Posterior vena cava (tissue), 2 donors: ENCODE measurements at regions not wholly inside any gene's neighbourhood (a gene's known extent, or its start where the extent isn't known, plus 50 kb on each side); places are given as distances from the start of the nearest gene placed in this dataset.
A peak's percentile ranks its signal among the peaks of the same experiment; 100 is the strongest.
"Not testable (repeated sequence)": the region's sequence is repeated elsewhere in the genome, so short reads cannot be mapped to it uniquely, and the experiment has no call there.

ENCODE experiments used
- DNase-seq: peaks from one replicate; pipeline ENCODE4 v3.0.0-alpha.2; 2020; ENCODE audit warnings: low spot score
- intact Hi-C, 2 donors: fragments of 100-400 bp; cut with DNase I; formaldehyde crosslinking; loops; one replicate each; pipeline versions ENCODE4 v1.14.1 to v1.14.2; 2022 to 2023
- donor health status: DM: yes; HTN: yes; CAD: no.
- donor health status: DM: yes; HTN: yes; CAD: no.

DNA sequence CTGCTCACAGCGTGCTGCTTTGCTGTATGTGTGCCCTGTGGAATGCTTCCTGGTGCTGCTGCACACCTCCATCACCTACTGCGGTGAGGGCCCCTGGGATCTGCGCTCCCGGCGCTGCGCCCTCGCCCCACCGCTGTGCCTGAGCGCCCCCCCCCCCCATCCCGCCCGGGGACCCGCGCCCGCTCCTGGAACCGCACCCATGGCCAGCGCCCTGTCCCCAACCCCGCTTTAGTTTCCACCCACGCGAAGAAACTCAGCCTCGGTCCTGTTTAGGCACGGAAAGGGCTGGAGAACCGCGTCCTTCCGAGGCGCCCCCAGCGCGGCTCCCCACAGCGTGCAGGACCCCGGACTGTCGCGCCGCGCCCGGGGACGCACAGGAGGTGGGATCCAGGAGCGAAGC, 265.5 kb downstream of the POTEB3 start:
- intact Hi-C loops, DNase-seq: not testable (repeated sequence)

DNA sequence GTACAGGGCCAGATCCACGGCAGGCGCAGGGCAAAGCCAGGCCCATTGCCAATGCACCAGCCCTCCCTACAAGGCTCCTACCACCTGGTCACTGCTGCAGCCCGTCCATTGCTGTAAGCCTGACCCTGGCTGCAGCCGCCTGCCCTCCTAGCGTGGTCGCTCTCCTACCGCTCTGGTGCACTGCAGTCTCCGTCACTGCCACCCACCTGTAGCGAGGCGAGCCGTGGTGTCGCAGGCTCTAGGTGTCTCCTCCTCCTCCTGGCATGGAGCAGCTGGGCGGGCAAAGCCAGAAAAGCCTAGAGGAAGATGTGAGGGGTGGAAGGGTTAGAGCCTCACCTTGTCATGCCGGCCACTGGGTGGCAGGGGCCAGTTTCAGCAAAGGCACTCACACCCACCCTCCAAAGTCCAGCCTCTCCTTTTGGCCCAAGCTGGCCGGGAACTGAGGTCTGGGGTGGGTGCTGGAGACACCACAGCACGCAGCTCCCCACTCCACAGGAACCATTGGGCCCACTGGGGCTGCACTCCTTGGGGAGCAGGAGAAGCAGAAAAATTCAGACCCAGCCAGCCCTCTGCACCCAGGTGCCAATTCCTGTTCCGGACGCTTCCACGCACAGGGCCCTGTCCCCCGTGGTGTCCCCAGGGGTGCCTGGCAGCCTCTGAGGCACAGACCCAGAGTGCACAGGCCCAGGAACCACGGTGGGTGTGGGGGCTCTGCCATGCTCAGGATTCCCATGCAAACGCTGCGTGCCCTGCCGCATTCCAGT, 285.3 kb upstream of the POTEB2 start:
- intact Hi-C loops, result not testable (repeated sequence)

DNA sequence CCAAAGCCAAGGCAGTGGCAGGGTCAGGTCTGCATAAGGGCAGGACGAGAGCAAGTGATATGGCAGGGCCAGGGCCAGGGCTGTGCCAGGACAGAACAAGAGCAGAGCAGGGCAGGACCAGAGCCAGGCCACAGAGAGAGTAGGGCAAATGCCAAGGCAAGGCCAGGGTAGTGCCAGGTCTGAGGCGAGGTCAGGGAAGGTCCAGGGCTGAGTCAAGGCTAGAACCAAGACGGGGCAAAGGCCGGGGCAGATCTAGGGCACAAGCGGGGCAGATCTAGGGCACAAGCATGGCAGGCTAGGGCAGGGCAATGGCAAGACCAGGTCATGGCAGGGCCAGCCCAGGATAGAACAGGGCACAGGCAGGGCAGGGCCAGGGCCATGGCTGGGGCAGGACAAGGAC, 282.0 kb upstream of the POTEB2 start:
- intact Hi-C loops, result not testable (repeated sequence)
- DNase-seq, result peak; percentile 30

More for the DNA sequence above, 285.3 kb upstream of the POTEB2 start:
- not testable (repeated sequence) for DNase-seq

DNA sequence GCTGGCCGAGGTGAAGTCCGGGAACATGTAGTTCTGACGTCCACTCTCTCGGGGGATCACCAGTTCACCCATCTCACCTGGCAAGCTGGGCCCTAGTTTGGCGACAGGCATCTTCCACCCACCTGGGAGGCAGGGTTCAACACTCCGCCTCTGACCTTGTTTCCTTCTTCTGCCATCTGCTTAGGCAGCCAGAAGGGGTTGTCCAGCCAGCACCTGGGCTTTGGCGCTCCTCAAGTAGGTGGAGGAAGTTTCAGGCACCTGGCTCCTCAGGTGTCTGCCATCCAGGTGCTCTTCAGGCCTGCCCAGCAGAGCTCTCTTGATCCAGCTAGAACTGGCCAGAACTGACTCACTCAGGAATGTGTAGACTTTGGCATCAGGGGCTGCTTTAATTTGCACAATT, 267.8 kb upstream of the POTEB2 start:
- DNase-seq, intact Hi-C loops: not testable (repeated sequence)

DNA sequence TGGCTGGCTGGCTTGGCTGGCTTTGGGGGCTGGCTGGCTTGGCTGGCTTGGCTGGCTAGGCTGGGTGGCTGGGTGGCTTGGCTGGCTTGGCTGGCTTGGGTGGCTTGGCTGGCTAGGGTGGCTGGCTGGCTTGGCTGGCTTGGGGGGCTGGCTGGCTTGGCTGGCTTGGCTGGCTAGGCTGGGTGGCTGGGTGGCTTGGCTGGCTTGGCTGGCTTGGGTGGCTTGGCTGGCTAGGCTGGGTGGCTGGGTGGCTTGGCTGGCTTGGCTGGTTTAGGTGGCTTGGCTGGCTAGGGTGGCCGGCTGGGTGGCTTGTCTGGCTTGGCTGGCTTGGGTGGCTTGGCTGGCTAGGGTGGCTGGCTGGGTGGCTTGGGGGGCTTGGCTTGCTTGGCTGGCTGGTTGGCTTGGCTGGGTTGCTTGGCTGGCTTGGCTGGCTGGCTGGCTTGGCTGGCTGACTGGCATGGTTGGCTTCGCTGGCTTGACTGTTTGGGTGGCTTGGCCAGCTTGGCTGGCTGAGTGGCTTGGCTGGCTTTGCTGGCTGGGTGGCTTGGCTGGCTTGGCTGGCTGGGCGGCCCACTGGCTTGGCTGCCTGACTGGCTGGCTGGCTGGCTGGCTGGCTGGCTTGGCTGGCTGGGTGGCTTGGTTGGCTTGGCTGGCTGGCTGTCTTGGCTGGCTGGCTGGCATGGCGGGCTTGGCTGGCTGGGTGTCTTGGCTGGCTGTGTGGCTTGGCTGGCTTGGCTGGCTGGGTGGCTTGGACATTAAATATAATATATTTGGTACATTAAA, 246.3 kb upstream of the POTEB2 start:
- DNase-seq, intact Hi-C loops: not testable (repeated sequence)

DNA sequence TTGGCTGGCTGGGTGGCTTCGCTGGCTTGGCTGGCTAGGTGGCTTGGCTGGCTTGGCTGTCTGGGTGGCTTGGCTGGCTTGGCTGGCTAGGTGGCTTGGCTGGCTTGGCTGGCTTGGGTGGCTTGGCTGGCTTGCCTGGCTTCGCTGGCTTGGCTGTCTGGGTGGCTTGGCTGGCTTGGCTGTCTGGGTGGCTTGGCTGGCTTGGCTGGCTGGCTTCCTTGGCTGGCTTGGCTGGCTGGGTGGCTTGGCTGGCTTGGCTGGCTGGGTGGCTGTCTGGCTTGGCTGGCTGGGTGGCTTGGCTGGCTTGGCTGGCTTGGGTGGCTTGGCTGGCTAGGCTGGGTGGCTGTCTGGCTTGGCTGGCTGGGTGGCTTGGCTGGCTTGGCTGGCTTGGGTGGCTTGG, 245.7 kb upstream of the POTEB2 start:
- DNase-seq, result peak; percentile 82
- intact Hi-C loops, result not testable (repeated sequence)

DNA sequence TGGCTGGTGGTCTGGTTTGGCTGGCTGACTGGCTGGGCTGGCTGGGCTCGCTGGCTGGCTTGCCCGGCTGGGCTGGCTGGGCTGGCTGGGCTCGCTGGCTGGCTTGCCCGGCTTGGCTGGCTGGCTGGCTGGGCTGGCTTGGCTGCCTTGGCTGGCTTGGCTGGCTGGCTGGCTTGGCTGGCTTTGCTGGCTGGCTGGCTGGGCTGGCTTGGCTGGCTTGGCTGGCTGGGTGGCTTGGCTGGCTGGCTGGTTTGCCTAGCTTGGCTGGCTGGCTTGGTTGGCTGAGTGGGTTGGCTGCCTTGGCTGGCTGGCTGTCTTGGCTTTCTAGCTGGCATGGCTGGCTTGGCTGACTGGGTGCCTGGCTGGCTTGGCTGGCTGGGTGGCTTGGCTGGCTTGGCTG, 245.1 kb upstream of the POTEB2 start:
- intact Hi-C loops, DNase-seq: not testable (repeated sequence)

DNA sequence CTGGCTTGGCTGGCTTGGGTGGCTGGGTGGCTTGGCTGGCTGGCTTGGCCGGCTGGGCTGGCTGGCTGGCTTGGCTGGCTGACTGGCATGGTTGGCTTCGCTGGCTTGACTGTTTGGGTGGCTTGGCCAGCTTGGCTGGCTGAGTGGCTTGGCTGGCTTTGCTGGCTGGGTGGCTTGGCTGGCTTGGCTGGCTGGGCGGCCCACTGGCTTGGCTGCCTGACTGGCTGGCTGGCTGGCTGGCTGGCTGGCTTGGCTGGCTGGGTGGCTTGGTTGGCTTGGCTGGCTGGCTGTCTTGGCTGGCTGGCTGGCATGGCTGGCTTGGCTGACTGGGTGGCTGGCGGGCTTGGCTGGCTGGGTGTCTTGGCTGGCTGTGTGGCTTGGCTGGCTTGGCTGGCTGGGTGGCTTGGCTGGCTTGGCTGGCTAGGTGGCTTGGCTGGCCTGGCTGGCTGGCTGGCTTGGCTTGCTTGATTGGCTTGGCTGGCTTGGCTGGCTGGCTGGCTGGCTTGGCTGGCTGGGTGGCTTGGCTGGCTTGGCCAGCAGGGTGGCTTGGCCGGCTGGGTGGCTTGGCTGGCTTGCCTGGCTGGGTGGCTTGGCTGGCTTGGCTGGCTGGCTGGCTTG, 244.2 kb upstream of the POTEB2 start:
- intact Hi-C loops, result not testable (repeated sequence)
- peak; percentile 90 for DNase-seq

DNA sequence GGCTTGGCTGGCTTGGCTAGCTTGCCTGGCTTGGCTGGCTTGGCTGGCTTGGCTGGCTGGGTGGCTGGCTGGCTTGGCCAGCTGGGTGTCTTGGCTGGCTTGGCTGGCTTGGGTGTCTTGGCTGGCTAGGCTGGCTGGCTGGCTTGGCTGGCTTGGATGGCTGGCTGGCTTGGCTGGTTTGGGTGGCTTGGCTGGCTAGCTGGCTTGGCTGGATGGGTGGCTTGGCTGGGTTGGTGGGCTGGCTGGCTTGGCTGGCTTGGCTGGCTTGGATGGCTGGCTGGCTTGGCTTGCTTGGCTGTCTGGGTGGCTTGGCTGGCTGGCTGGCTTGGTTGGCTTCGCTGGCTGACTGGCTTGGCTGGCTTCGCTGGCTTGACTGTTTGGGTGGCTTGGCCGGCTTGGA, 242.3 kb upstream of the POTEB2 start:
- intact Hi-C loops, DNase-seq: not testable (repeated sequence)

DNA sequence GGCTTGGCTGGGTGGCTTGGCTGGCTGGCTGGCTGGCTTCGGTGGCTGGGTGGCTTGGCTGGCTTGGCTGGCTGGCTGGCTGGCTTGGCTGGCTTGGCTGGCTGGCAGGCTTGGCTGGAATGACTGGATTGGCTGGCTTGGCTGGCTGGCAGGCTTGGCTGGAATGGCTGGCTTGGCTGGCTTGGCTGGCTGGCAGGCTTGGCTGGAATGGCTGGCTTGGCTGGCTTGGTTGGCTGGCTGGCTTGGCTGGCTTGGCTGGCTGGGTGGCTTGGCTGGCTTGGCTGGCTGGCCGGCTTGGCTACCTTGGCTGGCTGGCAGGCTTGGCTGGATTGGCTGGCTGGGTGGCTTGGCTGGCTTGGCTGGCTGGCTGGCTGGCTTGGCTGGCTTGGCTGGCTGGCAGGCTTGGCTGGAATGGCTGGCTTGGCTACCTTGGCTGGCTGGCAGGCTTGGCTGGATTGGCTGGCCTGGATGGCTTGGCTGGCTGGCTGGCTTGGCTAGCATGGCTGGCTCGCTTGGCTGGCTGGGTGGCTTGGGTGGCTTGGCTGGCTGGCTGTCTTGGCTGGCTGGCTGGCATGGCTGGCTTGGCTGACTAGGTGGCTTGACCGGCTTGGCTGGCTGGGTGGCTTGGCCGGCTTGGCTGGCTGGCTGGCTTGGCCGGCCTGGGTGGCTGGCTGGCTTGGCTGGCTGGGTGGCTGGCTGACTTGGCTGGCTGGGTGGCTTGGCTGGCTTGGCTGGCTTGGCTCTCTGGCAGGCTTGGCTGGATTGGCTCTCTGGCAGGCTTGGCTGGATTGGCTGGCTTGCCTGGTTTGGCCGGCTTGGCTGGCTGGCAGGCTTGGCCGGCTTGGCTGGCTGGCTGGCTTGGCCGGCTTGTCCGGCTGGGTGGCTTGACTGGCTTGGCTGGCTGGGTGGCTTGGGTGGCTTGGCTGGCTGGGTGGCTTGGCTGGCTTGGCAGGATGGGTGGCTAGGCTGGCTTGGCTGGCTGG, 241.6 kb upstream of the POTEB2 start:
- intact Hi-C loops, result not testable (repeated sequence)

DNA sequence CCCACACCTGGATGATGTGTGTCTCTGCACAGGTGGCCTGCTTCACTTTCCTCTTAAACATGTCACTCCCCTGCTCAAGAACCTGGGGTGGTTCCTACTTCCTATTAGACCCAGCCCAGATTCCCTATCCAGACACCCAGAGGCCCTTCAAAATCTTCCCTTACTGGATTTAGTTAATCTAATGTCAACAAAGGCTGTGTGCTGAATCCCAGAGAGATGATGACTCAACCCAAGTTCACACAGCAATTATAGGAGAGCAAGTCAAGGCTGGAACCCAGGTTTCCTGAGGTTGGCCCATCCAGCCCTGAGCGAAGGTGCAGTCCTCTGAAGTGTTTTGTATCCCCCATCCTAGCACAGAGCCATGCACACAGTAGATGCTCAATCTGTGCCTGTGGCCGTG, 230.5 kb upstream of the POTEB2 start:
- intact Hi-C loops, DNase-seq: not testable (repeated sequence)

More for the DNA sequence above, 241.6 kb upstream of the POTEB2 start:
- DNase-seq, result not testable (repeated sequence)

DNA sequence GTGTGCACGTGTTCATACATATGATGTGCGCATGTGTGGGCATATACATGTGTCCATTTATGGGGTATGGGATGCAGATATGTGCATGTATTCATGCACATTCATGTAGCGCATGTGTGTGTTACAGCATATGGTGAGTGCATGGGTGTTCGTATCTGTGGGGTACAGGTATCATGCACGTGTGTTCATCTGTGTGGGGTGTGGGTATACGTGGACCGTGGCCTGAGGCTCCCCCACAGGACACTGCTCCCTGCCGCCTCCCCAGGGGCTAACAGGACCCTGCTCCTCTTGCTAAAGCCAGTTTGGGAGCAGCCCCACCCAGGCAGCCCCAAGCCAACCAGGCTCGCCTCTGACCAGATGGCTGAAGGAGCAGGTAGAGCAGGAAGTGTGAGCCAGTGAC, 213.4 kb upstream of the POTEB2 start:
- DNase-seq, intact Hi-C loops: not testable (repeated sequence)

DNA sequence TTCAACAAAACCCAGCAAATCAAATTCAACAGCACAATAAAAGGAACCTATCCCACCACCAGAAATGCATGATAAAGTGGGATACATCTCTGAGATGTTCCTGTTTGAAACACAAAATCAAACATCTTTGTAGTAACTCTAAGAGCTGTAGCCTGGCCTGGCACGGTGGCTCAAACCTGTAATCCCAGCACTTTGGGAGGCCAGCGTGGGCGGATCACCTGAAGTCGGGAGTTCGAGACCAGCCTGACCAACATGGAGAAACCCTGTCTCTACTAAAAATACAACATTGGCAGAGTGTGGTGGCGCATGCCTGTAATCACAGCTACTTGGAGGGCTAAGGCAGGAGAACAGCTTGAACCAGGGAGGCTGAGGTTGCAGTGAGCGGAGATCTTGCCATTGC, 202.8 kb upstream of the POTEB2 start:
- DNase-seq, intact Hi-C loops: not testable (repeated sequence)

DNA sequence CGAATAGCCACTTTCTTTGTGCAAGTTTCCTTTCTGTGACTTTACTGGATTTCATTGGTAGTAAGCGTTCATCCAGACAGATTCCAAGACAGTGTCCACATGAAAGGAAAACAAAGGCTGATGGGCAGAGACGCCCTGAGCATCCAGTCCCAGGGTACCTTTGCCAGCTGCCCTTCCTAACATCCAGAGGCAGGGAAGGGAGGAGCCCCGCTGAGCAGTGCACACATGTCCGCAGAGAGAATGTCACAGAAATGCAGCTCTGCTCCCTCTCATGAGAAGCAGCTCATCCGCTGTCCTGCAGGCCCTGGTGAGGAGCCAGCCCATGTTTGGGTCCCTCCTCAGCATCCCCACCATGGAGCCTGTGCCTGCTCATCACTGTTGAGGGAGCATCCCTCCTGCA, 197.4 kb upstream of the POTEB2 start:
- DNase-seq, intact Hi-C loops: not testable (repeated sequence)

DNA sequence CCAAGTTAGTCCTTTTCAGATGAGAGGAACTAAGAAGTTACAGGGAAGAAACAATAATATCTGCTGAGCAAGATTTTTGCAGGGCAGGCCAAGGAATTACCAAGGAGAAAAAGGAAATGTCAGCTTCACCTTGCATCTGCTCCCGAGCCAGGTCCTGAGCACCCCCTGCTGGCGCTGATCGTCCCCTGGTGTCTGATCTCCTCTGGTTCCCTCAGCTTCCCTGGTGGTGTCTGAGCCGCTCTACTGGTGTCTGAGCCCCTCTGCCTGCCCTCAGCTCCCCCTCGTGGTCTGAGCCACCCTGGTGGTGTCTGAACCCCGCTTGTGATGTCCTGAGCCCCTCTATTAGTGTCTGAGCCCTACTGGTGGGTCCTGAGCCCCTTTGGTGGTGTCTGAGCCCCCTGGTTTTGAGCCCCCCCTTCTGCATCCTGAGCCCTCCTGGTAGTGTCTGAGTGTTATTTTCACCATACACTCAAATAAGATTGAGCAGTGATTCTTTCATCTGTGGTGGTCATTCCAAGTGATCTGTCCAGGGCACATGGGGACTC, 196.6 kb upstream of the POTEB2 start:
- peak; percentile 46 for DNase-seq
- intact Hi-C loops, result not testable (repeated sequence)

DNA sequence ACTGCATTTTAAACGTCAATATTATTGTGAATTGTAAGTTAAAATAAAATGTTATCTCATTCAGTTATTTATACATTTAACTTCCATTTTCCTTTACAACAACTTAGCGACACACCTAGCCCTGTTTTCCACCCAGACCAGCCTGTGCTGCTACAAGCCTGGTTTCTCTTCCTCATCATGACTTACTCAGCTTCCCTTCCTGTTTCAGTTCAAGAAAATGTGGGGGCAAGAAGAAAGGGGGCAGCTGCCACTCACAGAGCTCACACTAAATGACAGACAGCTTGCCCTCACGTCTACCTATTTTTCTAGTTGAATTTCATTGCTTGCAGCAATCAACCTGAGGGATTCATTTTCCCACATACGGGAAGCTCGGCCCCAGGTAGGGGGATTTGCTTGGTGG, 185.8 kb upstream of the POTEB2 start:
- DNase-seq, intact Hi-C loops: not testable (repeated sequence)

DNA sequence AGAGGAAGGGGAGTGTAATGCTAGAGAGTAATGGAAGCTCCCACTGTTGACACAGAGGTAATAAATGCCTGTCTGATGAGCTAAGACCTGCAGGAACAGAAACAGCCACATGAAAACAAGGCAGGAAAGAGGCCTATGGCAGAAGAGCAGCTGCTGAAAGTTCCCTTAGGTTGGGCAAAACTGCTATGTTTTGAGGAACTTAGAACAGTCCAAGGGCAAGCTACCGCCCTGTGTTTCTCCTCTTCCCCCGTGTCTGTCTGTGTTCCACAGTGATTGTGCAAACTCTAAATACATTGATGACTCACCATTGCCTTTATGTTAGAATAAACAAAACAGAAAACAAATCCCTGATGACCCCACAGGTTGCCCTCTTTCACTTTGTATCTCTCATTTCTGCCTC, 165.6 kb upstream of the POTEB2 start:
- DNase-seq, intact Hi-C loops: not testable (repeated sequence)

DNA sequence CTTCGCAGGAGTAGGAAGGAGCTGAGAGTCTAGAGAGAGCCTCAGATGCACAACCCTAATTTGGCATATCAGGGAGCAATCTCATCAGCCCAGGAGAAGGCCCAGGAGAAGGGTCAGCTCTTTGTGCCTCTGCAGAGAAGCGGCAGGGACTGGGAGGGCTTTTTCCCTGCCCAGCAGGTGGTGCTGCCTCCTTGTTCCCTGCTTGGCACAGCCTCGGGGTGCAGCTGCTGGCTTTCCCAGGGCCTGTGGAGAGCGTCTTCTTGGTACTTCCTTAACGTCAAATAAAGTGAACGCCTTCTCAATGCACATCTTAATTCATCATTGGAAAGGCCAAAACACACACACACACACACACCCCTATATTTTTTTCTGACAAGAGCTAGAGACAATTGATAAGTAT, 162.9 kb upstream of the POTEB2 start:
- intact Hi-C loops, DNase-seq: not testable (repeated sequence)

DNA sequence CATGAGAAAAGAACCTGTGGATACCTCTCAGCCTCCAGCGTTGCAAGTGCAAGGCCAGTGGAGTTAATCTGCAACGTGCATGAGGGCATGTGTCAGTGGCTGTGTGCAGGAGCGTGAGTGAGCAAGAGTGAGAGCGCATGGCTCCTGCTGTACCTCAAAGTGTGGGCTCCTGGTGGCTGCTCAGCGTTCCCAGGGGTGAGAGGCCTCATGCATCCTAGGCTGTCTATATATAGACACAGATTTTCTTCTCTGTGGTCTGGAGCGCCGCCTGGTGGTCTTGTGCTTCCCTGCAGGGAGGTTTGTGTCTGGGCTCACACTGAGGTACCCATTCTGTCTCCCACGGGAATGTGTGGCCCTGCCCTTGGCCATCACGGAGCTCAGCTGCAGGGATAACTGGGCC, 161.8 kb upstream of the POTEB2 start:
- intact Hi-C loops, DNase-seq: not testable (repeated sequence)
